Nephron progenitor cell (in vitro differentiated cells): ENCODE measurements at regions not wholly inside any gene's neighbourhood (a gene's known extent, or its start where the extent isn't known, plus 50 kb on each side); places are given as distances from the start of the nearest gene placed in this dataset.

Experiments
- DNase-seq: peaks from one replicate; pipeline ENCODE4 v3.0.0; 2021
- H3K27ac Mint-ChIP-seq: 2 replicates; pipeline ENCODE4 v1.8.0; 2021; ENCODE audit warnings: mild to moderate bottlenecking, moderate library complexity, mixed read lengths
- H3K27me3 Mint-ChIP-seq: 2 replicates; pipeline ENCODE4 v1.8.0; 2021; ENCODE audit warnings: mild to moderate bottlenecking, low read depth, mixed read lengths; ENCODE audit not compliant: poor library complexity
- H3K36me3 Mint-ChIP-seq: 2 replicates; pipeline ENCODE4 v1.8.0; 2021; ENCODE audit warnings: low read depth, mixed read lengths
- H3K4me1 Mint-ChIP-seq: 2 replicates; pipeline ENCODE4 v1.8.0; 2021; ENCODE audit warnings: mixed read lengths
- H3K4me3 Mint-ChIP-seq: 2 replicates; pipeline ENCODE4 v1.8.0; 2021; ENCODE audit warnings: mild to moderate bottlenecking, moderate library complexity, mixed read lengths
- H3K9me3 Mint-ChIP-seq: 2 replicates; pipeline ENCODE4 v1.8.0; 2021; ENCODE audit warnings: mild to moderate bottlenecking, moderate library complexity, mixed read lengths
- TF ChIP-seq, protein P1 (sequence below): fragments of 200-600 bp; sonication (generic); IDR thresholded peaks from 2 replicates; pipeline ENCODE4 v1.5.0; 2021; ENCODE audit warnings: antibody characterized with exemption

DNA sequence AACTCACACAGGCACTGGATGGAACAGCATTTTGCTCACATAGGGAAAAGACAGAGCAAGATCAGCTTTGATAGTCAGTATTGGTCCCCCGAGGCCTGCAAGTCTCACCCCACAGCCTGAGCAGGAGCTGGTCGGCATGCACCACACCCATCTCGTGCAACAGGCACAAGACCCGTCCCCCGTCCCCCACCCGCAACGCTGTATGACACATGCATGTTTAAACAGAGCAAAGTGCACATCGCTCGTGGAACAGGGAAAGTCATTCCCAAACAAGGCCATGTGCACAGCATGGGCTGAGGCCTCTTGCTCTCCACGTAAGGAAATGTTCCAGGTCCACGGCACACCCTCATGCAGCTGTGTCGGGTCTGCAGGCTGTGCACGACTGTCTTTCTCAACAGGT, 527.2 kb downstream of the ACTR3B start:
- Mint-ChIP-seq H3K36me3 (no peaks in the 10 kb centered on the region), H3K4me3 (no peak overlapping the region), H3K4me1 (no peaks in the 10 kb centered on the region), H3K9me3 (peaks cover 89% of the 10 kb centered on the region), H3K27me3 (peaks cover 3% of the 10 kb centered on the region), H3K27ac (no peak overlapping the region)
- DNase-seq: no peak
- TF ChIP-seq, protein P1, sequence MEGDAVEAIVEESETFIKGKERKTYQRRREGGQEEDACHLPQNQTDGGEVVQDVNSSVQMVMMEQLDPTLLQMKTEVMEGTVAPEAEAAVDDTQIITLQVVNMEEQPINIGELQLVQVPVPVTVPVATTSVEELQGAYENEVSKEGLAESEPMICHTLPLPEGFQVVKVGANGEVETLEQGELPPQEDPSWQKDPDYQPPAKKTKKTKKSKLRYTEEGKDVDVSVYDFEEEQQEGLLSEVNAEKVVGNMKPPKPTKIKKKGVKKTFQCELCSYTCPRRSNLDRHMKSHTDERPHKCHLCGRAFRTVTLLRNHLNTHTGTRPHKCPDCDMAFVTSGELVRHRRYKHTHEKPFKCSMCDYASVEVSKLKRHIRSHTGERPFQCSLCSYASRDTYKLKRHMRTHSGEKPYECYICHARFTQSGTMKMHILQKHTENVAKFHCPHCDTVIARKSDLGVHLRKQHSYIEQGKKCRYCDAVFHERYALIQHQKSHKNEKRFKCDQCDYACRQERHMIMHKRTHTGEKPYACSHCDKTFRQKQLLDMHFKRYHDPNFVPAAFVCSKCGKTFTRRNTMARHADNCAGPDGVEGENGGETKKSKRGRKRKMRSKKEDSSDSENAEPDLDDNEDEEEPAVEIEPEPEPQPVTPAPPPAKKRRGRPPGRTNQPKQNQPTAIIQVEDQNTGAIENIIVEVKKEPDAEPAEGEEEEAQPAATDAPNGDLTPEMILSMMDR: no peak

DNA sequence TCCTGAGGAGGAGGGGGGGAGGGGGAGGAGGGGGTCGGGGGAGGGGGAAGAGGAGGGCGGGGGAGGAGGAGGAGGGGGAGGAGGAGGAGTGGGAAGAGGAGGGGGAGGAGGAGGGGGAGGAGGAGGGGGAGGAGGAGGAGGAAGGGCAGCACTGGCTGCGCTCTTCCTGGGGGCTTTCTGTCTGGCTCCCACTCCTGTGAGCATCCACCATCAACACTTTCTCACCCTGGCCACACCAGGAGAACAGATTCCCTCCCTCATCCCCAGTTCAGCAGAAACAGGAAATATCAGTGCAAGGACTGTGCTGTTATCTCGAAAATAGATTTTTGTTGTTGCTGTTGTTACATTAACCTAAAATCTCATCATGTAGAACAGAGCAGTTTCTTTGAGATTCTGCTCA, 530.5 kb downstream of the ACTR3B start:
- DNase-seq: no peak
- Mint-ChIP-seq H3K27me3 (no peaks in the 10 kb centered on the region), H3K27ac (no peak overlapping the region), H3K4me3 (no peak overlapping the region), H3K4me1 (no peaks in the 10 kb centered on the region), H3K9me3 (peaks cover 88% of the 10 kb centered on the region), H3K36me3 (no peaks in the 10 kb centered on the region)
- TF ChIP-seq, protein P1: no peak

DNA sequence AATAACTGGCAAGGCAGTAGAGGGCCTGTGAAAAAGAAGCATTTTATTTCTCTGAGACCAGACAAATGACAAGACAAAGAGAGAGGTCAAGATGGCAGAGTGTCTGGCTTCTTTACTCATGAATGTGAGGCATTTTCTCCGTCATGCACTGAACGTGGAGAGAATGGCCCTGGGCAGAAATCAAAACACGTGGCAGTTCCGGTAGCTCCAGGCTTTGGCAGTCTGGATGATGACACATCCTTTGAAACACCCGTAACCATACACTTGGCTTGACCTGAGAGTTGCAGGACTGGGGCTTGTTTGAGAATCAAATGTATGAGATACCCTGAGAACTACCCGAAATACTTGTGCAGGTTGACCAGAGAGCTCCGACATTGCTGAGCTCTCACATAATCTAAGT, 537.6 kb downstream of the ACTR3B start:
- H3K36me3 Mint-ChIP-seq: peaks cover 5% of the 10 kb centered on the region
- peaks cover 2% of the 10 kb centered on the region for H3K27me3 Mint-ChIP-seq
- TF ChIP-seq, protein P1: no peak
- peaks cover 79% of the 10 kb centered on the region for H3K9me3 Mint-ChIP-seq
- no peak overlapping the region for H3K27ac Mint-ChIP-seq
- H3K4me3 Mint-ChIP-seq: no peak overlapping the region
- H3K4me1 Mint-ChIP-seq: no peaks in the 10 kb centered on the region
- DNase-seq: no peak

DNA sequence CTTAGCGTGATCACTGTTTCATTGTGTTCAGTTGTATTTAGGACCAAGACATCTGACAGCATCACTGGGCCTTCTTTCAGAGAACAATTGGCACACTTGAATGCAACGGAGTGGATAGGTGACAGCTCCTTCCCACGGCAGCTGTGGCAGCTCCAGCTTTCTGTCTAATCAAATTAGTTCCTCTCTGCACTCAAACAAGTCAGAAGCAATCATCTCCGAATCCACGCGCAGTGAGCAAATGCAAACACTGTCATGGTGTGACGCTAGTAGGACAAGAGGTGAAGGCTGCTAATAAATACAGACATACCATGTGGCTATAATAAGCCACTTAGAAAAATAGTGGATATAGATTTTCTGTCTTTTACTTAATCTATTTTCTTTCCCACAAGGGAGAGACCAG, 542.4 kb downstream of the ACTR3B start:
- TF ChIP-seq, protein P1: no peak
- no peak overlapping the region for H3K27ac Mint-ChIP-seq
- no peak overlapping the region for H3K4me3 Mint-ChIP-seq
- DNase-seq: no peak
- H3K27me3 Mint-ChIP-seq: peaks cover 2% of the 10 kb centered on the region
- no peaks in the 10 kb centered on the region for H3K4me1 Mint-ChIP-seq
- H3K36me3 Mint-ChIP-seq: peaks cover 5% of the 10 kb centered on the region
- H3K9me3 Mint-ChIP-seq: peaks cover 81% of the 10 kb centered on the region

DNA sequence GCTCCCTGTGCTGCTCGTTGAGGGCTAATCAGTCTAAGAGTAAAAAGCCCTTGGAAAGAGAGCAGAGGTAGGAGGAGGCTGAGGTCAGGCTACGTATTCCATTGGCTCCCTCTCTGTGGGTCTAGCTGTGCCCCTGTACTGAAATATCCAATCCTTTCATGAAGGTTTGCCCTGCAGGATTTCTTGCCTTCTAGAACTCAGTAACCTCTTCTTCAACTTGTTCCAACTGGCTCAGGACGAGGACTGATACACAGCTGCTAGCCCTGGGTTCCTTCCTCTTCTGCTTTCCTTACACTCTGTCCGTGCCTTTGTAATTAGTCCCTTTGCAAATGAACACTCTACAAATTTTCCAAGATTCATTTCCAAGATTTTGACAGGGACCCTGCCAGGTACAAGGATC, 560.5 kb downstream of the ACTR3B start:
- Mint-ChIP-seq H3K4me1 (no peaks in the 10 kb centered on the region), H3K9me3 (peaks cover 90% of the 10 kb centered on the region), H3K36me3 (peaks cover 9% of the 10 kb centered on the region), H3K27me3 (no peaks in the 10 kb centered on the region), H3K27ac (no peak overlapping the region), H3K4me3 (no peak overlapping the region)
- no peak for DNase-seq
- TF ChIP-seq, protein P1: no peak

DNA sequence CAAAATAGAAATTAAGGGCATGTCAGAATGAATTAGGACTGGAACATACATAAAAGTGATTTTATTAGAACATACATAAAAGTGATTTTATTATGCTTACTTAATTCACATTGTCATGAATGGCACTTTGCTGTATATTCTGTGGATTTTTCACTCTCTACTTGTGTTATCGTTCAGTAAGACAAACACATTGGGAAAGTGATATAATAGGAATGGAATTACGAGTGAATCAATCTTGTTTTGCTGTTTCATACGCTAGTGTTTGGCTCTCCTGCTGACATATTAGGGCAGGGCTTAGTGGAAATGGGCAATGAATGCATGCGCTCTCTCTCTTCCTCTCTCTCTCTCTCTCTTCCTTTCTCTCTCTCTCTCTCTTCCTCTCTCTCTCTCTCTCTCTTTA, 561.1 kb downstream of the ACTR3B start:
- Mint-ChIP-seq H3K9me3 (peaks cover 94% of the 10 kb centered on the region), H3K4me3 (no peak overlapping the region), H3K36me3 (peaks cover 9% of the 10 kb centered on the region), H3K27me3 (no peaks in the 10 kb centered on the region), H3K4me1 (no peaks in the 10 kb centered on the region), H3K27ac (no peak overlapping the region)
- no peak for DNase-seq
- TF ChIP-seq, protein P1: no peak
